ENCODE measurements at regions not wholly inside any gene's neighbourhood (a gene's known extent, or its start where the extent isn't known, plus 50 kb on each side); places are given as distances from the start of the nearest gene placed in this dataset.
"Not testable (repeated sequence)": the region's sequence is repeated elsewhere in the genome, so short reads cannot be mapped to it uniquely, and the experiment has no call there.

GRCh38 chr5:86302643-86303042, 315.1 kb upstream of the COX7C start:
- TF ChIP-seq CTCF (conservative IDR thresholded peaks at IDR 0.05; ENCODE audit: low read length); EZH2phosphoT487 (IDR thresholded peaks at IDR 0.05; ENCODE audit: borderline replicate concordance): not testable (repeated sequence)

All from Loucy (cell line).